GM10266 (cell line): ENCODE measurements at regions not wholly inside any gene's neighbourhood (a gene's known extent, or its start where the extent isn't known, plus 50 kb on each side); places are given as distances from the start of the nearest gene placed in this dataset.

Experiments used
- DNase-seq: peaks from one replicate; pipeline ENCODE4 v3.0.0; 2012; ENCODE audit errors: extremely low spot score
- TF ChIP-seq, protein P1 (sequence below): IDR thresholded peaks from 2 replicates; pipeline ENCODE4 v1.5.1; 2012; ENCODE audit warnings: mild to moderate bottlenecking, low read depth; ENCODE audit not compliant: control insufficient read depth, insufficient read depth; ENCODE audit errors: missing control alignments

DNA sequence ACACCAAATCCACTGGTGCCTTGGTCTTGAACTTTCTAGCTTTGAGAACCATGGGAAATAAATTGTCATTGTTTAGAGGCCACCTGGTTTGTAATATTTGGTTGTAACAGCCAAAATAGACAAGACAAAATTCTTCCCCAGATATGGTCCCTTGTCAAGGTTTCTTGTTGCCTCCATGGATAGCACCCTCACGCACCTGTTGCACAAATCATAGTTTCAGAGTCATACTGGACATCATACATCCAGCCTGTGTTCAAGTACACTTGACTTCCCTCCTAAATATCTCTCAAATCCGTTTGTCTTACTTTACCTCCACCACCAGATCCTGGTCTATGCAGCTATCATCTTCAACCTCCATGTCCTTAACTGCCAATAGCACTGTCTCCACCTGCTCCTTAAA is 256.7 kb upstream of the IGFBP3 start:
- TF ChIP-seq, protein P1, sequence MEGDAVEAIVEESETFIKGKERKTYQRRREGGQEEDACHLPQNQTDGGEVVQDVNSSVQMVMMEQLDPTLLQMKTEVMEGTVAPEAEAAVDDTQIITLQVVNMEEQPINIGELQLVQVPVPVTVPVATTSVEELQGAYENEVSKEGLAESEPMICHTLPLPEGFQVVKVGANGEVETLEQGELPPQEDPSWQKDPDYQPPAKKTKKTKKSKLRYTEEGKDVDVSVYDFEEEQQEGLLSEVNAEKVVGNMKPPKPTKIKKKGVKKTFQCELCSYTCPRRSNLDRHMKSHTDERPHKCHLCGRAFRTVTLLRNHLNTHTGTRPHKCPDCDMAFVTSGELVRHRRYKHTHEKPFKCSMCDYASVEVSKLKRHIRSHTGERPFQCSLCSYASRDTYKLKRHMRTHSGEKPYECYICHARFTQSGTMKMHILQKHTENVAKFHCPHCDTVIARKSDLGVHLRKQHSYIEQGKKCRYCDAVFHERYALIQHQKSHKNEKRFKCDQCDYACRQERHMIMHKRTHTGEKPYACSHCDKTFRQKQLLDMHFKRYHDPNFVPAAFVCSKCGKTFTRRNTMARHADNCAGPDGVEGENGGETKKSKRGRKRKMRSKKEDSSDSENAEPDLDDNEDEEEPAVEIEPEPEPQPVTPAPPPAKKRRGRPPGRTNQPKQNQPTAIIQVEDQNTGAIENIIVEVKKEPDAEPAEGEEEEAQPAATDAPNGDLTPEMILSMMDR = no peak
- DNase-seq = no peak

DNA sequence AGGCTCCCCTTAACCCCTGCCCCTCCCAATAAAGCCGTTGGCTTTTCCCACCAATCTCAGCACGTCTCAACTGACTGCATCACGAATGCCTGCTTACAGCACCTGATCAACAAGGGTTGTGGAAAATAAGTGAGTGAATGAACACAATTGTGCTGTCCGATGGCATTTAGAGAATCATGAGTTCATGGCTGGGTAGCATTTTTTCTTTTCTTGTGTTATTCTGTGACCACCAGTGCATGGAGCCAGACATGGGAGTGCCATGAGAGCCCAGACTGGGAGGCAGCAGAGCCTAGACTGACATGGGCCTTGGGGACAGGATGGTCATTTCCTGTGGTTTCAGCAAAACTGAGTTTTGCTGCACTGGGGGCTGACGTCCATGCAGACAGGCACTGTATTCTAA is 254.1 kb upstream of the IGFBP3 start:
- DNase-seq = no peak
- TF ChIP-seq, protein P1 = no peak

DNA sequence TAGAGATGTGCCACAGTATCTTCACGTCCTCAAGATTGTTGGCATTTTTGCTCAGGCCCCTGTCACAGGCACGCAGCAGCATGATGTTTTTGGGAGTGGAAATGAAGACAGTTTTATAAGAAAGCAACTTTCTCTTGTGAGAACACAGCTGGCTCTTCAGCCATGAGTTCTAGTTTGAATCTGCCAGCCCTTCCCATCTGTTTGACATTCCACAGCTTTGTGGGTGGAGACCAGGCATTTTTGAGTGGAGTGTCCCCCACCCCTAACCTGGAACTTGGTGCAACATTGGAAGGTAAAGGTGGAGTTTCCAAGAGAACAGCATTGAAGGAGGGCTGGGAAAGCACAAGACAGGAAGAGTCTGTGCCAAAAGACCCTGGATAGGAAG is 253.1 kb upstream of the IGFBP3 start:
- no peak for DNase-seq

DNA sequence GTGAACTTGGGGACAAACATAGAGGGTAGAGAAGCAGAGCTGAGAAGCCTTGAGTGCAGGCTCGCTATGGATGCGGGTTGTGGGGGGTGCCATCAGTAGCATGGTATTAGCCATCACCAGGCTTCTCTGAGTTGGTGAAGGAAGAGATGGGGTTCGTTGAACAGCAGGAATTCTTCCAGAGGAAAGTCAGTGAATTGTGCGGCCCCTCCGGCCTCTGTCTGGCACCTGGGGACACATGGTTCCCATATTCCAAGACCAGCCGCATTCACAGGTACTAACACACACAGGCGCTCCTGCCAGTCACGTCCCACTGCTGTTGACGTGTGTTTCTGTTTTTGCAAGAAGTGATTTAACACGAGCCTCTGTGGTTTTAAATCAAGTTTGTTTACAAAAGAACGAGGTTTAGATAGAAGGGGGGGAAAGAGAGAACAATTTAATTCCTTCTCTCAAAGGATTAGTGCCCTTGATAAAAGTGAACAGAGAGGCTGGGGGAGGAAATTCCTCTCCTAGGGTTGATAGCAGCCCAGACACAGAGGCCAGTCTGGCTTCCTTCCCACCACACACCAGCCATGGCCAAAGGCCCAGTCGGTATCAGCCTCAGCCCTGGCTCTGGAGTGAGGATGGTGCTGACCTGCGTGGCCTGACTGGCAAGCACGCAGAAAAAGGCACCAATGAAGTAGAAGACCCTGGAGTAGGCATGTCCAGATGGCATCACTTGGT is 252.6 kb upstream of the IGFBP3 start:
- TF ChIP-seq, protein P1 = no peak
- DNase-seq = no peak

More for the DNA sequence above, 253.1 kb upstream of the IGFBP3 start:
- TF ChIP-seq, protein P1 = no peak

DNA sequence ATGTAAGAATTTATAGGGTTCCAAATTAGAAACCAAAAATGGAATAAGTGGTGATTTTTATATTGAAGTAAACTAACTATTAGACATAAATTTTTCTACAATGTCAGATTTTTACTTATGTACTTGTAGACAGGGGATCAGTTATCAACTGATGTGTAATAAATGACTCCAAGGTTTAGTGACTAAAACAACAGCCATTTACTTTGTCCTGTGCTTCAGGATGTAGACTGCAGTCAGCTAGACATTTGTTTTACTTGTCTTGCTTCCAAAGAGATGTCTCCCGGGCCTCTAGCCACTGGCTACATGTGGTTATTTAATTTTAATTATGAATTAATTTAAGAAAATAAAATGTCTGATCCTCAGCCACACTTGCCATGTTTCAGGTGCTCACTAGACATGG is 249.7 kb upstream of the IGFBP3 start:
- TF ChIP-seq, protein P1 = no peak
- no peak for DNase-seq

DNA sequence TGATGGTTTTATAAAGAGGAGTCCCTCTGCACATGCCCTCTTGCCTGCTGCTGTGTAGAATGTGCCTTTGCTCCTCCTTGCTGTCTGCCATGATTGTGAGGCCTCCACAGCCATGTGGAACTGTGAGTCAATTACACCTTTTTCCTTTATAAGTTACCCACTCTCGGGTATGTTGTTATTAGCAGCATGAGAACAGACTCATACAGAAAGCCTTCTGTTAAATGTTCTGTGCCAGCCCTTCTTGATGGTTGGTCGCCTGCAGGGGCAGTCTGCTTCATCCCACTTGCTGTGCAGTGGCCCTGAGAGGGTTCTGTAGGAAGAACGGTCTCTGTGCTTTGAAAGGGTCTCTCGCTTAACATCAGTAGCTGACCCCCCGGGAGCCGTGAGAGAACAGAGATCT is 248.9 kb upstream of the IGFBP3 start:
- TF ChIP-seq, protein P1 = no peak

DNA sequence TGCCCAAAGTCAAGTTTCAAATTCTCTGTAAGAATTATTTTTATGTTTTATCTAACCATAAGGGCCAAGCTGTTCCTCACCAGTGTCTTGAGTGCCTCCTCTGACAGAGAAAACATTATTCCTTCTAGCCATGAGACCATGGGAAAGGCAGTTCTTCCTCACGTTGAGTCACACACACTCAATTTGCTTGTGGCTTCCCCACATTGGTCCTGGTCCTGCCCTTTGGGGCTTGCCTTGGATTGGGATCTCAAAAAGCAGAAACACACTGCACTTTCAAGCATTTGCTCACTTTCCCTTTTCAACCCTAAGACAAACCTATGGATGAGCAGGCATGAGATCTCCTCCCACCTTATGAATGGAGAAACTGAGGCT is 248.3 kb upstream of the IGFBP3 start:
- TF ChIP-seq, protein P1 = no peak
- DNase-seq = no peak

More for the DNA sequence above, 248.9 kb upstream of the IGFBP3 start:
- no peak for DNase-seq
